GM23248 (cell line): ENCODE measurements at regions not wholly inside any gene's neighbourhood (a gene's known extent, or its start where the extent isn't known, plus 50 kb on each side); places are given as distances from the start of the nearest gene placed in this dataset.

Source experiments
- EZH2 ChIP-seq: fragments of 200-600 bp; sonication (generic); IDR thresholded peaks from 2 replicates; pipeline ENCODE4 v1.6.1; 2018; ENCODE audit warnings: antibody characterized with exemption, mild to moderate bottlenecking; ENCODE audit not compliant: insufficient read depth, poor library complexity, severe bottlenecking
- EZH2phosphoT487 ChIP-seq: fragments of 200-600 bp; sonication (generic); IDR thresholded peaks from 2 replicates; pipeline ENCODE4 v1.6.1; 2018; ENCODE audit warnings: antibody characterized with exemption, moderate library complexity, mild to moderate bottlenecking, low read depth; ENCODE audit not compliant: insufficient read depth

DNA sequence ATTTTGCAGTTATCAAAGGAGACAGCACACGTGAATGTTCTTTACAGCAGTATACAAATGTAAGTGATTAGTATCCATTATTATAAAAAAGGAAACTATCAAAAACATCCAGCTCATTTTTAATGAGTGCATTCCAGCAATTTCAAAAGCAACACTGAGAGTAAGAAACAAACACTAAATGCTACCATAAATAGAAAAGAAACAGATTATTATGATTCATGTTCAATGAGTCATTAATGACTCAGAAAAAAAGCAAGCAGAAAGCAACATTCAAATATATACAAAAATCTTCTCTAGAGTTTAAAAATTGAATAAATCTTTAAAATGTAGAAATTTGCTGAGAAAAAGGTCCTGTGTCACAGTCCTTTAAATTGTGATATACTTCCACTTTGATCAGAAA is 346.5 kb upstream of the FMR1 start:
- TF ChIP-seq EZH2 (no peak), EZH2phosphoT487 (no peak)
